Stimulated activated CD4-positive, alpha-beta T cell treated with anti-CD3 and anti-CD28 coated beads, Interleukin-4, amount 100 ng/mL, for 1 hour (primary cell): ENCODE measurements at regions not wholly inside any gene's neighbourhood (a gene's known extent, or its start where the extent isn't known, plus 50 kb on each side); places are given as distances from the start of the nearest gene placed in this dataset.
A peak's percentile ranks its signal among the peaks of the same experiment; 100 is the strongest.
"Not testable (repeated sequence)": the region's sequence is repeated elsewhere in the genome, so short reads cannot be mapped to it uniquely, and the experiment has no call there.

Experiments used
- DNase-seq: peaks from one replicate; pipeline ENCODE4 v3.0.0-alpha.2; 2020

DNA sequence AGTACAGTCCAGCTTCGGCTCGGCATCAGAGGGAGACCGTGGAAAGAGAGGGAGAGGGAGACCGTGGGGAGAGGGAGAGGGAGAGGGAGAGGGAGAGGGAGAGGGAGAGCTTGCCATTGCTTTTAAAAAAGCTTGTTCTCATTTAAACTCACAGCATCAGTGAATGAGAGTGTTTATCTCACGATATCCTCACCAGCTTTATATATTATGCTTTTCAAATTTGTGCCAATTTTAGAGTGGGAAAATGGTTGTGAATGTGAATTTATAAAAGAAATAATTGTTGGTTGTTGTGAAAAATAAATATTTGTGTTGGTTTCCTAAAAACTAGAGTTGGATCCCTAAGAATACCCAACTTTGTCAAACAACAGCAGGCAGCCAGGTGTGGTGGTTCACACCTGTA, 170.1 kb downstream of the NRN1 start:
- DNase-seq: not testable (repeated sequence)

- no peak for DNase-seq
Observed at GRCh38 chr6:5833120-5833519, 173.6 kb downstream of the NRN1 start.

- no peak for DNase-seq
Observed at GRCh38 chr6:5832668-5833067, 174.1 kb downstream of the NRN1 start.

- DNase-seq: peak; percentile 17
Observed at GRCh38 chr6:5831219-5831862, 175.4 kb downstream of the NRN1 start.

DNA sequence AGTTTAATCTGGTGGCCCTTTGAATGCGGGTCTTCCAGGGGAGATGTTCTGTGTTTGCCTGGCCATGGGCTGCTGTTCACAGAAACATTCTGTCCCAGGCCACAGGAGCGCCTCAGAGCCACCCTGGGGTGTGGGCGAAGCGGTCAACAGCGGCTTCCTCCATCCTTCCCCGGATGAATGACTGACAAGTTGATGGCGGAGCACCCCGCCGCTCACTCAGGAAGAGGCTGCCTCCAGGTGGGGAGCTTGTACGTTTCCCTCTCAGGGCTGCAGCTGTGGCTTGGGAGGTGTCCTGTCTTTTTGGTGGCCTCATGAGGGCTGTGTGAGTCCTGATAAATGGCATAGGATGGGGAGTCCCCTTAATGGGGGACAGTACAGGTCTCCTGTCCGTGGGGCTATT, 178.4 kb downstream of the NRN1 start:
- DNase-seq: no peak

GRCh38 chr6:5827056-5827904, 179.4 kb downstream of the NRN1 start:
- DNase-seq: no peak

DNA sequence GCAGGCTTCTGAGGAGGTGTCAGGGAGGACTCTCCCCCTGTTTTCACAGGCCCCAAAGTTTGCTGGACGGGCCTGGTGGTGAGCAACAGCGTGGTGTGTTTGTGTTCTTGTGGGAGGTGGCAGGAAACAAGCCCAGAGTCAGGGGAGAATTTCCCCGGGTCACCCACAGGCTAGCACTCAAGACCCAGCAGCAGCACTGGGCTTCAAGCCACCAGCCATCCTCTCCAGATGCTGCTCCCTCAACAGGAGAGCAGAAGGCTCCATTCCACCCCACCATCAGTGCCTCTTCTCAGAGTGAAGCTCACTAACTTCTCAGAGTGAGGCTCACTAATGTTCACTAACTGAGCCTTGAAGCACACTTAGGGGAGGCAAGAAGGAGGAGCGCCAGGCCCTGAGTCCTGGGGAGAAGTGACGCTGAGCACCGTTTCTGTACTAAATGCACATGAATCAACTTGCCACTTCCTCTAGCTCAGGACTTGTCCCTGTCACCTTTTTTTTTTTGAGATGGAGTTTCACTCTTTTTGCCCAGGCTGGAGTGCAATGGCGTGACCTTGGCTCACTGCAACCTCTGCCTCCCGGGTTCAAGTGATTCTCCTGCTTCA, 182.2 kb downstream of the NRN1 start:
- not testable (repeated sequence) for DNase-seq
